Endothelial cell (in vitro differentiated cells): ENCODE measurements at regions not wholly inside any gene's neighbourhood (a gene's known extent, or its start where the extent isn't known, plus 50 kb on each side); places are given as distances from the start of the nearest gene placed in this dataset.
"Not testable (repeated sequence)": the region's sequence is repeated elsewhere in the genome, so short reads cannot be mapped to it uniquely, and the experiment has no call there.

ENCODE experiments used
- DNase-seq: peaks from one replicate; pipeline ENCODE4 v3.0.0; 2021; ENCODE audit warnings: low spot score
- H3K27ac Mint-ChIP-seq: one replicate; pipeline ENCODE4 v1.8.0; 2021; ENCODE audit warnings: mixed read lengths, inconsistent platforms; ENCODE audit not compliant: unreplicated experiment
- H3K27me3 Mint-ChIP-seq: one replicate; pipeline ENCODE4 v1.8.0; 2021; ENCODE audit warnings: mild to moderate bottlenecking, moderate library complexity, mixed read lengths, inconsistent platforms; ENCODE audit not compliant: unreplicated experiment
- H3K36me3 Mint-ChIP-seq: one replicate; pipeline ENCODE4 v1.8.0; 2021; ENCODE audit warnings: mild to moderate bottlenecking, low read depth, mixed read lengths, inconsistent platforms; ENCODE audit not compliant: unreplicated experiment
- H3K4me1 Mint-ChIP-seq: one replicate; pipeline ENCODE4 v1.8.0; 2021; ENCODE audit warnings: mild to moderate bottlenecking, mixed read lengths, inconsistent platforms; ENCODE audit not compliant: unreplicated experiment
- H3K4me3 Mint-ChIP-seq: one replicate; pipeline ENCODE4 v1.8.0; 2021; ENCODE audit warnings: mild to moderate bottlenecking, mixed read lengths, inconsistent platforms; ENCODE audit not compliant: unreplicated experiment
- H3K9me3 Mint-ChIP-seq: one replicate; pipeline ENCODE4 v1.8.0; 2021; ENCODE audit warnings: mixed read lengths, inconsistent platforms; ENCODE audit not compliant: unreplicated experiment
- TF ChIP-seq, protein P1 (sequence below): fragments of 200-600 bp; sonication (generic); IDR thresholded peaks from one replicate; pipeline ENCODE4 v1.5.0; 2021; ENCODE audit warnings: antibody characterized with exemption; ENCODE audit not compliant: unreplicated experiment

GRCh38 chr5:130870691-130871090, 294.4 kb downstream of the HINT1 start:
- Mint-ChIP-seq H3K9me3 (no peaks in the 10 kb centered on the region), H3K4me1 (peaks cover 21% of the 10 kb centered on the region), H3K27ac (no peak overlapping the region), H3K4me3 (no peak overlapping the region), H3K36me3 (no peaks in the 10 kb centered on the region), H3K27me3 (no peaks in the 10 kb centered on the region)
- no peak for DNase-seq
- TF ChIP-seq, protein P1, sequence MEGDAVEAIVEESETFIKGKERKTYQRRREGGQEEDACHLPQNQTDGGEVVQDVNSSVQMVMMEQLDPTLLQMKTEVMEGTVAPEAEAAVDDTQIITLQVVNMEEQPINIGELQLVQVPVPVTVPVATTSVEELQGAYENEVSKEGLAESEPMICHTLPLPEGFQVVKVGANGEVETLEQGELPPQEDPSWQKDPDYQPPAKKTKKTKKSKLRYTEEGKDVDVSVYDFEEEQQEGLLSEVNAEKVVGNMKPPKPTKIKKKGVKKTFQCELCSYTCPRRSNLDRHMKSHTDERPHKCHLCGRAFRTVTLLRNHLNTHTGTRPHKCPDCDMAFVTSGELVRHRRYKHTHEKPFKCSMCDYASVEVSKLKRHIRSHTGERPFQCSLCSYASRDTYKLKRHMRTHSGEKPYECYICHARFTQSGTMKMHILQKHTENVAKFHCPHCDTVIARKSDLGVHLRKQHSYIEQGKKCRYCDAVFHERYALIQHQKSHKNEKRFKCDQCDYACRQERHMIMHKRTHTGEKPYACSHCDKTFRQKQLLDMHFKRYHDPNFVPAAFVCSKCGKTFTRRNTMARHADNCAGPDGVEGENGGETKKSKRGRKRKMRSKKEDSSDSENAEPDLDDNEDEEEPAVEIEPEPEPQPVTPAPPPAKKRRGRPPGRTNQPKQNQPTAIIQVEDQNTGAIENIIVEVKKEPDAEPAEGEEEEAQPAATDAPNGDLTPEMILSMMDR: no peak

DNA sequence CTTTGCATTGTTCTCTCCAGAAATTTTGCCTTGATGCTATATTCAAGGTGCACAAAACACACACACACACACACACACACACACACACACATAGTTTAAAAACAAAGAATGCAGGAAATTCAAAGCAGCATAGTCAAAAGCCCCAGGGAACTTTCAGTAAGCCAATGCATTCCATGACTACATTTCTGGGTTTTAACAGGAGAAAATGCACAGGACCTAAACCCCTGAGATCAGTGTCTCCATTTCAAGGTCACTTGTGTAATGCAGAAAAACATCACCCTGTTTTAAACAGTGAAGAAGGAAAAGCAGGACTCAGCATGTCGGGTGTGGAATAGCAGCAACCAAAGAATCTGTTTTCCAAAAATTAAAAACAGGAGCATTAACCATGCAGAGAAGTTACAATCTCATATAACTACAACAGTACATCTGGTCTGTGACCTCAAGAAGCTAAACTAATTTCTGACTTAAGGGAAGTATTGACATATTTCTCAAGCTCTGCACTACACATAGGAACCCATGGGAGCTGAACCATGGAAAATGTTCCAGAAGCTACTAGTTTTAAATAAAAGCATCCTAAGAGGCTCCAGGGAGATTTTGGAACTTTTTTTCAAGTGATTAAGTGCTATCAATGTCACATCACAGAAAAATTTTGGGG, 296.7 kb downstream of the HINT1 start:
- no peak overlapping the region for H3K27ac Mint-ChIP-seq
- H3K36me3 Mint-ChIP-seq: no peaks in the 10 kb centered on the region
- peaks cover 5% of the 10 kb centered on the region for H3K9me3 Mint-ChIP-seq
- TF ChIP-seq, protein P1: no peak
- H3K27me3 Mint-ChIP-seq: no peaks in the 10 kb centered on the region
- H3K4me1 Mint-ChIP-seq: peaks cover 21% of the 10 kb centered on the region
- DNase-seq: no peak
- H3K4me3 Mint-ChIP-seq: no peak overlapping the region

- Mint-ChIP-seq H3K9me3 (no peaks in the 10 kb centered on the region), H3K4me1 (peaks cover 7% of the 10 kb centered on the region), H3K4me3 (no peak overlapping the region), H3K27ac (no peak overlapping the region), H3K27me3 (peaks cover 1% of the 10 kb centered on the region), H3K36me3 (peaks cover 4% of the 10 kb centered on the region)
- no peak for DNase-seq
- TF ChIP-seq, protein P1: no peak
Observed at GRCh38 chr5:130845049-130845765, 319.8 kb downstream of the HINT1 start.

DNA sequence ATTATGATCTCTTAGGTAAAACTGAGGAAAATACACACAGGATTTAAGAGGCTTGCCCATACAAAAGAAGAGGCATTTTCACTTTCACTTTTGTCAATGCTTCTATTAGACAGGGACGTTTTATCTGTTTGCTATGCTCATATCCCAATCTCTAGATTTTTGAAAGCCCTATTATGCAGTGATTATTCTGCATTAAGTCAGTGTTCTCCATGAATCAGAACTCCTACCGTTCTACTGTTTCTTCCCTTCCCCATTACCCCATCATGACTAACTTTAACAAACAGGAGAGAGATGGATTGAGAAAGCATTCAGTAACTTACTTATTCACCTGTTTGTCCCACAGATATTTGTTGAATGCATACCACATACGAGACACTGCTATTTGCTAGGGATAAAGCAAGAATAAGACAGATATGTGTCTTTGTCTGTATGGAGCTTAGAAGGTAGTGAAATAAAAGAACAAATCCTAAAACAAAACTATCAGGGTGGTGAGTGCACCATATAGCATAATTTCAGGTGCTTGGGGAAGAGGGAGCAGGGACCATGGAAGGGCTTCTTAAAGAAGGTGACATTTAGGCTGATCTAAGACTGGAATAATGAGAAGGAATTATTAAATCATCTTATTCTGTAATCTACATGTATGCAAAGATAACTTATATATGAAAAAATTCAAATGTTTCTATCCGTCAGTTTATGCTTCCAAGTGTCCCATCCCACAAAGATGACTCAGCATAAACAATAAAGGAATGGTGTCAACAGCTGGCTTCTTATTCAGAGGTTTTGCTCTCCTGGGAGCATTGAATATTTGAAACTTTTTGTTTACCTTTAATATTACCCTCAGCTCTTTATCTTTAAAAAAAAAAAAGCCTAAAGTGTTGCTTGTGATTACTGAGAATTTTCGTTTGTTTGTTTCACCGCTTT, 328.1 kb downstream of the HINT1 start:
- Mint-ChIP-seq H3K36me3 (no peaks in the 10 kb centered on the region), H3K4me1 (no peaks in the 10 kb centered on the region), H3K4me3 (no peak overlapping the region), H3K27ac (no peak overlapping the region), H3K27me3 (no peaks in the 10 kb centered on the region), H3K9me3 (no peaks in the 10 kb centered on the region)
- no peak for DNase-seq
- TF ChIP-seq, protein P1: no peak

- not testable (repeated sequence) for H3K27me3 Mint-ChIP-seq, H3K27ac Mint-ChIP-seq, DNase-seq, H3K36me3 Mint-ChIP-seq, H3K4me3 Mint-ChIP-seq, H3K4me1 Mint-ChIP-seq, H3K9me3 Mint-ChIP-seq
Observed at GRCh38 chr5:130817598-130818384, 347.3 kb downstream of the HINT1 start.
